Calu3 (cell line): ENCODE measurements at regions not wholly inside any gene's neighbourhood (a gene's known extent, or its start where the extent isn't known, plus 50 kb on each side); places are given as distances from the start of the nearest gene placed in this dataset.

ENCODE experiments used
- BruUV-seq: library from RNA; stranded (reverse); fragments of 400-500 nt; replicated peaks from 2 replicates; lab custom pipeline; 2021; lab: Mats Ljungman, UMichigan
- CTCF ChIA-PET: fragments of 300-600 bp; sonication (Branson Sonifier 250); formaldehyde crosslinking; loops from one replicate; lab custom pipeline; 2022; ENCODE audit warnings: antibody characterized with exemption; lab: Charles Lee
- DNase-seq: peaks from one replicate; pipeline ENCODE4 v3.0.0; 2022
- H3K27ac Mint-ChIP-seq: one replicate; pipeline ENCODE4 v1.8.0; 2022; ENCODE audit warnings: mixed read lengths; ENCODE audit not compliant: unreplicated experiment
- H3K27me3 Mint-ChIP-seq: one replicate; pipeline ENCODE4 v1.8.0; 2022; ENCODE audit warnings: mixed read lengths; ENCODE audit not compliant: unreplicated experiment
- H3K36me3 Mint-ChIP-seq: one replicate; pipeline ENCODE4 v1.8.0; 2022; ENCODE audit warnings: mild to moderate bottlenecking, moderate library complexity, mixed read lengths; ENCODE audit not compliant: insufficient read depth, unreplicated experiment
- H3K4me1 Mint-ChIP-seq: one replicate; pipeline ENCODE4 v1.8.0; 2022; ENCODE audit warnings: mild to moderate bottlenecking, low read depth, mixed read lengths; ENCODE audit not compliant: unreplicated experiment
- H3K4me3 Mint-ChIP-seq: one replicate; pipeline ENCODE4 v1.8.0; 2022; ENCODE audit warnings: mild to moderate bottlenecking, low read depth, moderate library complexity, mixed read lengths; ENCODE audit not compliant: unreplicated experiment
- H3K9me3 Mint-ChIP-seq: one replicate; pipeline ENCODE4 v1.8.0; 2022; ENCODE audit warnings: low read depth, mixed read lengths; ENCODE audit not compliant: unreplicated experiment
- intact Hi-C: fragments of 100-400 bp; cut with micrococcal nuclease; formaldehyde crosslinking; loops from one replicate; pipeline ENCODE4 v1.10.0; 2022; ENCODE audit not compliant: unreplicated experiment
- TF ChIP-seq, protein P1 (sequence below): fragments of 200-600 bp; IDR thresholded peaks from one replicate; pipeline ENCODE4 v1.8.0; 2022; ENCODE audit warnings: antibody characterized with exemption; ENCODE audit not compliant: unreplicated experiment

DNA sequence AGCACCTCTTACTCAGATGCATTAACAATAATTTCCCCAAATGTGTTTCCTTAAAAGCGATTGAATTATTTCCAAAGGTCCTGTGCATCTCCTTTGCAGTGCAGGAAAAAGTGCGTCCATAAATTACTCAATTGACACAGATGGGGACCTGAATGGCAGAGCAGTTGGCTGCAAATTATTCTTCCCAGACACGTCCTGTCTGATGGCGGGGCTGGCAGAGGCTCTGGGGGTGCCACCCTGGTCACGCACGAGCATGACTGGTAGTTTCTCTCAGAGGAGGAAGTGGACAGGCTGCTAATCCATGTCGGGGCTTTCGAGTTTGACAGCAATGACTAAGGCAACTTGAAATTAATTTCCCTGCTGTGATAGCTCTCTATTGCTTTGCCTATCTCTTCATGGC lies 264.8 kb upstream of the BRINP1 start:
- H3K36me3 Mint-ChIP-seq, result no peaks in the 10 kb centered on the region
- TF ChIP-seq, protein P1, sequence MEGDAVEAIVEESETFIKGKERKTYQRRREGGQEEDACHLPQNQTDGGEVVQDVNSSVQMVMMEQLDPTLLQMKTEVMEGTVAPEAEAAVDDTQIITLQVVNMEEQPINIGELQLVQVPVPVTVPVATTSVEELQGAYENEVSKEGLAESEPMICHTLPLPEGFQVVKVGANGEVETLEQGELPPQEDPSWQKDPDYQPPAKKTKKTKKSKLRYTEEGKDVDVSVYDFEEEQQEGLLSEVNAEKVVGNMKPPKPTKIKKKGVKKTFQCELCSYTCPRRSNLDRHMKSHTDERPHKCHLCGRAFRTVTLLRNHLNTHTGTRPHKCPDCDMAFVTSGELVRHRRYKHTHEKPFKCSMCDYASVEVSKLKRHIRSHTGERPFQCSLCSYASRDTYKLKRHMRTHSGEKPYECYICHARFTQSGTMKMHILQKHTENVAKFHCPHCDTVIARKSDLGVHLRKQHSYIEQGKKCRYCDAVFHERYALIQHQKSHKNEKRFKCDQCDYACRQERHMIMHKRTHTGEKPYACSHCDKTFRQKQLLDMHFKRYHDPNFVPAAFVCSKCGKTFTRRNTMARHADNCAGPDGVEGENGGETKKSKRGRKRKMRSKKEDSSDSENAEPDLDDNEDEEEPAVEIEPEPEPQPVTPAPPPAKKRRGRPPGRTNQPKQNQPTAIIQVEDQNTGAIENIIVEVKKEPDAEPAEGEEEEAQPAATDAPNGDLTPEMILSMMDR, result no peak
- H3K27ac Mint-ChIP-seq, result no peak overlapping the region
- no TSS peak for BruUV-seq
- no peaks in the 10 kb centered on the region for H3K27me3 Mint-ChIP-seq
- CTCF ChIA-PET, result no interaction called here
- intact Hi-C loops, result no loop called here
- no peak overlapping the region for H3K4me3 Mint-ChIP-seq
- no peaks in the 10 kb centered on the region for H3K4me1 Mint-ChIP-seq
- H3K9me3 Mint-ChIP-seq, result peaks cover 14% of the 10 kb centered on the region
- no peak for DNase-seq

DNA sequence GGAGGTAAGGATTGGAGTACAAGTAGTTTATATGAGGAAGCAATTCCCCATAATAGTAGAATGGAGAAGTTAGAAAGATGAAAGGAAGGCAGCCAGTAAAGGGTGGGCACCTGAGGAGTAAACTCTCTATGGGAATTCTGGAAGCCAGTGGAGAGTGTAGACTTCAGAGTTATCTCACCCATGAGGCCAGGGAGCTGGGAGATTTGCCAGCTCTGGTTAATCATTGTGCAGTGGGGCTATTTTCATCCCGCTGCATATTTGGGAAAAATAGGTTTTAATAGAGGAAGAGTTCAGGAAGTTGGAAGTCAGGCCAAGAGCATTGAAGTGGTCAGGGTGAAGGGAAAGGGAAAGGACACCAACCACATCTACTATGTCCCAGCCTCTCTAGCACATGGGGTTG lies 242.3 kb upstream of the BRINP1 start:
- intact Hi-C loops, result no loop called here
- Mint-ChIP-seq H3K4me1 (no peaks in the 10 kb centered on the region), H3K27me3 (no peaks in the 10 kb centered on the region), H3K4me3 (no peak overlapping the region), H3K36me3 (no peaks in the 10 kb centered on the region), H3K9me3 (peaks cover 16% of the 10 kb centered on the region), H3K27ac (no peak overlapping the region)
- DNase-seq, result no peak
- CTCF ChIA-PET, result no interaction called here
- TF ChIP-seq, protein P1, result no peak
- no TSS peak for BruUV-seq

DNA sequence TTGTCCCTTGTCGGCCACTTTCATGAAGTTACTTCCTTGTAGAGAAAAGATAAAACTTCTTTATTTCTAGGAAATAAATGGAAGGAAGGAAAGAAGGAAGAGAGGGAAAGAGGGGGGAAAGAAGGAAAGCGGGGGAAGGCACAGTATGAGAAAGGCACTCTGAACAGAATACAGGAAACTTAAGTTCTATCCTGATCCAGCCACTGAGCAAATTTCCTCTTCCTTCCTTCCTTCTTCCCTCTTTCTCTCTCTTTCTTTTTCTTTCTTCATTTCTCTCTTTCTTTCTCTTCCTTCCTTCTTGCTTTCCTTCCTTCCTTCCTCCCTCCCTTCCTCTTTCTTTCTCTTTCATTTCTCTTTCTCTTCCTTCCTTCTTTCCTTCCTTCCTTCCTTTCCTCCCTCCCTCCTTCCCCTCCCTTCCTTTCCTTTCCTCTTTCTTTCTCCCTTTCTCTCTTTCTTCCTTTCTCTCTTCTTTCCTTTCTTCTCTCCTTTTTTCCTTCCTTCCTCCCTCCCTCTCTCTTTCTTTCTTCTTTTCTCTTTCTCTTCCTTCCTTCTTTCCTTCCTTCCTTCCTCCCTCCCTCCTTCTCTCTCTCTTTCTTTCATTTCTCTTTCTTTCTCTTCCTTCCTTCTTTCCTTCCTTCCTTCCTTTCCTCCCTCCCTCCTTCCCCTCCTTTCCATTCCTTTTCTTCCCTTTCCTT lies 240.2 kb upstream of the BRINP1 start:
- no TSS peak for BruUV-seq
- DNase-seq, result no peak
- TF ChIP-seq, protein P1, result no peak
- H3K27ac Mint-ChIP-seq, result no peak overlapping the region
- H3K4me1 Mint-ChIP-seq, result no peaks in the 10 kb centered on the region
- H3K4me3 Mint-ChIP-seq, result no peak overlapping the region
- no peaks in the 10 kb centered on the region for H3K27me3 Mint-ChIP-seq
- H3K36me3 Mint-ChIP-seq, result no peaks in the 10 kb centered on the region
- intact Hi-C loops, result no loop called here
- peaks cover 18% of the 10 kb centered on the region for H3K9me3 Mint-ChIP-seq
- CTCF ChIA-PET, result no interaction called here

DNA sequence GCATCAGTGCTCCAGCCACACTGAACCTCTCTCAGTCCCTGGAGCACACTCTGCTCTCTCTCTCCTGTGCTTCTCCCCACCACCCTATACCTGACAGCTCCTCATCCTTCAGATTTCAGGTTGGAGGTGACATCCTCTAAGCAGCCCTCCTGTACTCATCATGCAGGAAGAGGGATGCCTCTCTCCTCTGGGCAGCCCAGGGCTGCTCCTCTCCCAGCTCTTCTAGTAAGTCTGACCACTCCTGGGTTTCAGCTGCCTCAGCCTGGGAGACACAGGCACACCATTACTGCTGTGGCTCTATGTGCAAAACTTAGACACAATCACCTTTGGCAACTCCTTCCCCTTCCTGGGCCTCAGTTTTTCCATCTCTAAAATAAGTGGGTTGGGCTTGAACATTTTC lies 232.4 kb upstream of the BRINP1 start:
- H3K27me3 Mint-ChIP-seq, result no peaks in the 10 kb centered on the region
- DNase-seq, result no peak
- CTCF ChIA-PET, result no interaction called here
- TF ChIP-seq, protein P1, result no peak
- H3K4me3 Mint-ChIP-seq, result no peak overlapping the region
- no peaks in the 10 kb centered on the region for H3K36me3 Mint-ChIP-seq
- H3K9me3 Mint-ChIP-seq, result peaks cover 6% of the 10 kb centered on the region
- intact Hi-C loops, result no loop called here
- no peak overlapping the region for H3K27ac Mint-ChIP-seq
- H3K4me1 Mint-ChIP-seq, result no peaks in the 10 kb centered on the region
- BruUV-seq, result no TSS peak
